Fibroblast of lung (primary cell): ENCODE measurements at regions not wholly inside any gene's neighbourhood (a gene's known extent, or its start where the extent isn't known, plus 50 kb on each side); places are given as distances from the start of the nearest gene placed in this dataset.

Source experiments
- CTCF ChIP-seq, 2 donors: IDR thresholded peaks in 1 of 2; conservative IDR thresholded peaks in 1 of 2; 1 replicate in 1 of 2; 2 replicates in 1 of 2; pipeline ENCODE4 v1.5.1; 2011 to 2012; ENCODE audit warnings: low read length in 2 of 2, control low read depth in 1 of 2, inconsistent platforms in 1 of 2, low read depth in 1 of 2, mild to moderate bottlenecking in 1 of 2
- EZH2 ChIP-seq: IDR thresholded peaks from 2 replicates; pipeline ENCODE4 v1.5.1; 2012; ENCODE audit warnings: low read length, control low read depth, mild to moderate bottlenecking; ENCODE audit errors: missing control alignments

DNA sequence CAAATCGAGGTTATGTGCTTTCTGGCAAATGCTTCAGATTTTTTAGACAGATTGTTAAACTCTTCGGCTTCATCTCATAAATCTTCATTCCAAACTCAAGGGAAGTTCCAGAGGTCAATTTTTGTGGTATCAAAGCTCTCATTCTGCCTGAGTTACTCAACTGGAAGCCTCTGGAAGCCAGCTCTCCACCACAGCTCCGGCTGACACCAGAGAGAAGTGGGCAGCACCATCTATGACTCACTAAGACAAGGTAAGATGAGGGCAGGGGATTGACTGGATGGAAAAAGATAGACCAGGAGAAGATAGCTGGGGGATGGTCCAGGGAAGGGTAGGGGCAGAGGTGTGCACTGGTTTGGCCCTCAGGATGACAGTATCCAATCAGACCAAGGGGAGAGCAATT, 137.3 kb upstream of the HNRNPA3 start:
- TF ChIP-seq CTCF (conservative IDR thresholded peaks at IDR 0.05 in 1 of 2, IDR thresholded peaks at IDR 0.05 in 1 of 2; ENCODE audit: low read depth in 1 of 2, low read length in 2 of 2) (no peak), EZH2 (no peak)
